22Rv1 (cell line): ENCODE measurements at regions not wholly inside any gene's neighbourhood (a gene's known extent, or its start where the extent isn't known, plus 50 kb on each side); places are given as distances from the start of the nearest gene placed in this dataset.

Experiments
- ZFX ChIP-seq: fragments of 450-650 bp; IDR thresholded peaks from 2 replicates; pipeline ENCODE4 v1.6.1; 2017; ENCODE audit warnings: antibody characterized with exemption, borderline replicate concordance
- TF ChIP-seq, protein P1 (sequence below): fragments of 450-650 bp; IDR thresholded peaks from 2 replicates; pipeline ENCODE4 v1.5.1; 2017; ENCODE audit warnings: mild to moderate bottlenecking

DNA sequence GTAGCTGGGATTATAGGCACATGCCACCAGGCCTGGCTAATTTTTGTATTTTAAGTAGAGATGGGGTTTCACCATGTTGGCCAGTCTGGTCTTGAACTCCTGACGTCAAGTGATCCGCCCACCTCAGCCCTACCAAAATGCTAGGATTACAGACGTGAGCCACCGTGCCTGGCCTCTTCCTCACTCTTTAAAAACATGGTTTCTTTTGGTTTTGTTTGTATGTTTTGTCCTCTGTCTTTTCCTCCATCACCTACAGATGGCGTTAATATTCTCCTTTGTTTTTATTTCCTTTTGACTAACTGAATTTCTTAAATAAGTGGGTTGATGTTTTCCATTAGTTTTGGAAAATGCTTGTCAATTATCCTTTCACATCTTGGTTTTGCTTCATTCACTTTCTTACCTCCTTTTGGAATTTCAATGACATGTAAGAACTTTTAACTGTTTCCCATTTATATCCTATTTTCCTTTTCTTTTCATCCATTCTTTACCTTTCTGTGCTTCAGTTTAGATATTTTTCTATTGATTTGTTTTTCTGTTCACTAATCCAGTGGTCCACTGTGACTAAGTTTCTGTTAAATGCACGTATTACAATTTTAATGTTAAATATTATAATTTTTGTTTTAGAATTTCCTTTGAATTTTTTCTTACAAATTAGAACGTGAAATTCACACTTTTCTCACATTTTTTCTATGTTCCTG lies 104.1 kb downstream of the ZNF467 start:
- TF ChIP-seq, protein P1, sequence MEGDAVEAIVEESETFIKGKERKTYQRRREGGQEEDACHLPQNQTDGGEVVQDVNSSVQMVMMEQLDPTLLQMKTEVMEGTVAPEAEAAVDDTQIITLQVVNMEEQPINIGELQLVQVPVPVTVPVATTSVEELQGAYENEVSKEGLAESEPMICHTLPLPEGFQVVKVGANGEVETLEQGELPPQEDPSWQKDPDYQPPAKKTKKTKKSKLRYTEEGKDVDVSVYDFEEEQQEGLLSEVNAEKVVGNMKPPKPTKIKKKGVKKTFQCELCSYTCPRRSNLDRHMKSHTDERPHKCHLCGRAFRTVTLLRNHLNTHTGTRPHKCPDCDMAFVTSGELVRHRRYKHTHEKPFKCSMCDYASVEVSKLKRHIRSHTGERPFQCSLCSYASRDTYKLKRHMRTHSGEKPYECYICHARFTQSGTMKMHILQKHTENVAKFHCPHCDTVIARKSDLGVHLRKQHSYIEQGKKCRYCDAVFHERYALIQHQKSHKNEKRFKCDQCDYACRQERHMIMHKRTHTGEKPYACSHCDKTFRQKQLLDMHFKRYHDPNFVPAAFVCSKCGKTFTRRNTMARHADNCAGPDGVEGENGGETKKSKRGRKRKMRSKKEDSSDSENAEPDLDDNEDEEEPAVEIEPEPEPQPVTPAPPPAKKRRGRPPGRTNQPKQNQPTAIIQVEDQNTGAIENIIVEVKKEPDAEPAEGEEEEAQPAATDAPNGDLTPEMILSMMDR, result peak; percentile 59
- TF ChIP-seq ZFX, result no peak
